GOT3 (cell line): ENCODE measurements at regions not wholly inside any gene's neighbourhood (a gene's known extent, or its start where the extent isn't known, plus 50 kb on each side); places are given as distances from the start of the nearest gene placed in this dataset.
"Not testable (repeated sequence)": the region's sequence is repeated elsewhere in the genome, so short reads cannot be mapped to it uniquely, and the experiment has no call there.

Source experiments
- DNase-seq: peaks from one replicate; lab custom pipeline; 2025; ENCODE audit warnings: mixed read lengths; lab: John Stamatoyannopoulos, UW

GRCh38 chr10:21057436-21057835 lies 160.3 kb upstream of the NEBL start:
- no peak for DNase-seq

GRCh38 chr10:21056461-21056860 lies 159.3 kb upstream of the NEBL start:
- no peak for DNase-seq

GRCh38 chr10:21055339-21056135 lies 158.4 kb upstream of the NEBL start:
- DNase-seq: no peak

- no peak for DNase-seq
These were observed 157.0 kb upstream of the NEBL start for GRCh38 chr10:21053953-21054690.

GRCh38 chr10:21052709-21053104 lies 155.6 kb upstream of the NEBL start:
- DNase-seq: no peak

GRCh38 chr10:21052072-21052708 lies 155.1 kb upstream of the NEBL start:
- DNase-seq: no peak

GRCh38 chr10:21049482-21049881 lies 152.4 kb upstream of the NEBL start:
- DNase-seq: no peak

GRCh38 chr10:21048068-21048467 lies 151.0 kb upstream of the NEBL start:
- DNase-seq: no peak

- DNase-seq: no peak
These were observed 150.4 kb upstream of the NEBL start for GRCh38 chr10:21047511-21047910.

GRCh38 chr10:21047096-21047495 lies 150.0 kb upstream of the NEBL start:
- DNase-seq: no peak

- DNase-seq: no peak
These were observed 145.9 kb upstream of the NEBL start for GRCh38 chr10:21043044-21043443.

GRCh38 chr10:21042536-21042935 lies 145.4 kb upstream of the NEBL start:
- DNase-seq: no peak

- no peak for DNase-seq
These were observed 144.8 kb upstream of the NEBL start for GRCh38 chr10:21041763-21042458.

GRCh38 chr10:21039721-21040120 lies 142.6 kb upstream of the NEBL start:
- no peak for DNase-seq

- DNase-seq: no peak
These were observed 139.6 kb upstream of the NEBL start for GRCh38 chr10:21036757-21037156.

- not testable (repeated sequence) for DNase-seq
These were observed 137.7 kb upstream of the NEBL start for GRCh38 chr10:21034770-21035169.

- DNase-seq: no peak
These were observed 137.1 kb upstream of the NEBL start for GRCh38 chr10:21034241-21034640.

- DNase-seq: no peak
These were observed 135.6 kb upstream of the NEBL start for GRCh38 chr10:21032587-21033319.

- no peak for DNase-seq
These were observed 134.2 kb upstream of the NEBL start for GRCh38 chr10:21031232-21031795.

GRCh38 chr10:21030091-21030490 lies 133.0 kb upstream of the NEBL start:
- no peak for DNase-seq

GRCh38 chr10:21022821-21023220 lies 125.7 kb upstream of the NEBL start:
- DNase-seq: no peak
